Gastroesophageal sphincter (tissue), 4 donors: ENCODE measurements at regions not wholly inside any gene's neighbourhood (a gene's known extent, or its start where the extent isn't known, plus 50 kb on each side); places are given as distances from the start of the nearest gene placed in this dataset.
"Not testable (repeated sequence)": the region's sequence is repeated elsewhere in the genome, so short reads cannot be mapped to it uniquely, and the experiment has no call there.

ENCODE experiments used
- ATAC-seq: fragments of 150-250 bp; one replicate; pipeline ENCODE4 v1.9.1; 2016; ENCODE audit warnings: mild to moderate bottlenecking, moderate library complexity
- H3K27ac ChIP-seq, 4 donors: fragments of 200-600 bp; sonication (generic) in 3 of 4; 1 replicate in 3 of 4; 2 replicates in 1 of 4; pipeline ENCODE4 v1.5.1; 2016 to 2019
- H3K27me3 ChIP-seq: fragments of 200-600 bp; sonication (generic); one replicate; pipeline ENCODE4 v1.5.1; 2019
- H3K36me3 ChIP-seq, 2 donors: fragments of 200-600 bp; sonication (generic); one replicate each; pipeline ENCODE4 v1.5.1; 2019; ENCODE audit warnings: control low read depth in 1 of 2
- H3K4me1 ChIP-seq, 3 donors: fragments of 200-600 bp; sonication (generic); 1 replicate in 2 of 3; 2 replicates in 1 of 3; pipeline ENCODE4 v1.5.1; 2016 to 2019; ENCODE audit warnings: control low read depth in 2 of 3
- H3K4me3 ChIP-seq, 2 donors: fragments of 200-600 bp; sonication (generic); one replicate each; pipeline ENCODE4 v1.5.1; 2019; ENCODE audit warnings: mild to moderate bottlenecking in 1 of 2, moderate library complexity in 1 of 2
- H3K9me3 ChIP-seq, 3 donors: fragments of 200-600 bp; sonication (generic); one replicate each; pipeline ENCODE4 v1.5.1; 2017 to 2019; ENCODE audit warnings: control low read depth in 2 of 3
- CTCF ChIP-seq, 4 experiments: fragments of 200-600 bp in 2 of 4; fragments of 450-650 bp in 2 of 4; sonication (generic) in 1 of 4; IDR thresholded peaks; one replicate each; pipeline ENCODE4 v1.5.1; 2017 to 2019; ENCODE audit warnings: antibody characterized with exemption in 4 of 4, mild to moderate bottlenecking in 2 of 4, moderate library complexity in 2 of 4
- EP300 ChIP-seq: sonication (generic); formaldehyde crosslinking; IDR thresholded peaks from one replicate; pipeline ENCODE4 v1.6.1; 2017; ENCODE audit warnings: antibody characterized with exemption, mild to moderate bottlenecking
- POLR2A ChIP-seq, 2 donors: fragments of 450-650 bp; IDR thresholded peaks; one replicate each; pipeline ENCODE4 v1.6.1; 2017; ENCODE audit warnings: antibody characterized with exemption in 2 of 2, mild to moderate bottlenecking in 2 of 2, moderate library complexity in 1 of 2
- POLR2AphosphoS5 ChIP-seq: sonication (generic); formaldehyde crosslinking; IDR thresholded peaks from one replicate; pipeline ENCODE4 v1.6.1; 2017; ENCODE audit warnings: antibody characterized with exemption
- WGBS, 2 donors: methylation state at CpG; one replicate each; pipeline ENCODE4 v1.1.5; 2018; ENCODE audit warnings: low coverage in 1 of 2; 5-methylcytosine and 5-hydroxymethylcytosine counted together

- H3K36me3 ChIP-seq: no peaks in the 10 kb centered on the region
- 90% methylated on average over 8 of the region's 8 CpGs; no CpG with 5 or more reads in 1 of the 2 donors for WGBS, 2 donors
- ATAC-seq: no peak
- peaks cover 0 to 12% (median 0%) of the 10 kb centered on the region in 3 donors for H3K9me3 ChIP-seq
- H3K4me3 ChIP-seq: no peak overlapping the region
- no peaks in the 10 kb centered on the region for H3K4me1 ChIP-seq
- H3K27me3 ChIP-seq: no peaks in the 10 kb centered on the region
- no peak overlapping the region for H3K27ac ChIP-seq
- TF ChIP-seq EP300 (no peak), POLR2A (IDR thresholded peaks at IDR 0.05) (no peak), POLR2AphosphoS5 (no peak), CTCF (IDR thresholded peaks at IDR 0.05) (no peak)
Observed at GRCh38 chr12:68984796-68985573, 52.0 kb upstream of the CPM start.

- WGBS, 2 donors: 95 to 97% methylated on average over 3 to 4 of the region's 4 CpGs
- H3K4me1 ChIP-seq, H3K4me3 ChIP-seq, H3K27ac ChIP-seq, ATAC-seq, H3K27me3 ChIP-seq, H3K9me3 ChIP-seq, H3K36me3 ChIP-seq: not testable (repeated sequence)
Observed at GRCh38 chr12:68997526-68997925, 64.6 kb upstream of the CPM start.

- no peaks in the 10 kb centered on the region for H3K36me3 ChIP-seq
- TF ChIP-seq POLR2A (IDR thresholded peaks at IDR 0.05) (no peak), POLR2AphosphoS5 (no peak), CTCF (IDR thresholded peaks at IDR 0.05) (no peak), EP300 (no peak)
- no peak overlapping the region for H3K4me3 ChIP-seq
- no peaks in the 10 kb centered on the region for H3K4me1 ChIP-seq
- H3K27me3 ChIP-seq: no peaks in the 10 kb centered on the region
- no peaks in the 10 kb centered on the region for H3K9me3 ChIP-seq
- H3K27ac ChIP-seq: no peak overlapping the region
- ATAC-seq: no peak
- 56 to 78% methylated on average over 1 of the region's 1 CpG for WGBS, 2 donors
Observed at GRCh38 chr12:68998041-68998440, 65.1 kb upstream of the CPM start.

DNA sequence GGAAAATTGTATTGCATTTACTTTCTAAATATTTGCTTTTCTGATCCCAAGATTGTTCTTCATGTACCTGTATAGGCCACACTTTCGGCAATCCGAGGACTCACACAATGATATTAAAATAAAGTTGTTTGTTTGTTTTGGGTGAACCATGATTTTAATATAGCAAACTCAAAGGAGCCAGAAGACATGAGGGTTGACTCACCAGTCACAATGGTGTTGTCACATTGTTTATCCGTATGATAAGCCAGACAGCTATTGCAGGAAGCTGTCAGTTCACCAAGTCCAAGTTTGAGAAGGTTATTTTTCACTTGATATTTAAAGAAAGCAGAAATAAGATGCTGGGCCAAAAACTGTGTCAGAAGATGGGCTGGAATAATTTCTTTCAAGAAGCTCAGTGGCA lies 67.1 kb upstream of the CPM start:
- WGBS, 2 donors: 76 to 83% methylated on average over 3 of the region's 3 CpGs
- Histone ChIP-seq H3K27ac (no peak overlapping the region), H3K36me3 (no peaks in the 10 kb centered on the region), H3K9me3 (no peaks in the 10 kb centered on the region), H3K27me3 (no peaks in the 10 kb centered on the region), H3K4me1 (no peaks in the 10 kb centered on the region), H3K4me3 (no peak overlapping the region)
- TF ChIP-seq POLR2A (IDR thresholded peaks at IDR 0.05): no peak
- no peak for TF ChIP-seq POLR2AphosphoS5
- TF ChIP-seq CTCF (IDR thresholded peaks at IDR 0.05): no peak
- TF ChIP-seq EP300: no peak
- no peak for ATAC-seq

DNA sequence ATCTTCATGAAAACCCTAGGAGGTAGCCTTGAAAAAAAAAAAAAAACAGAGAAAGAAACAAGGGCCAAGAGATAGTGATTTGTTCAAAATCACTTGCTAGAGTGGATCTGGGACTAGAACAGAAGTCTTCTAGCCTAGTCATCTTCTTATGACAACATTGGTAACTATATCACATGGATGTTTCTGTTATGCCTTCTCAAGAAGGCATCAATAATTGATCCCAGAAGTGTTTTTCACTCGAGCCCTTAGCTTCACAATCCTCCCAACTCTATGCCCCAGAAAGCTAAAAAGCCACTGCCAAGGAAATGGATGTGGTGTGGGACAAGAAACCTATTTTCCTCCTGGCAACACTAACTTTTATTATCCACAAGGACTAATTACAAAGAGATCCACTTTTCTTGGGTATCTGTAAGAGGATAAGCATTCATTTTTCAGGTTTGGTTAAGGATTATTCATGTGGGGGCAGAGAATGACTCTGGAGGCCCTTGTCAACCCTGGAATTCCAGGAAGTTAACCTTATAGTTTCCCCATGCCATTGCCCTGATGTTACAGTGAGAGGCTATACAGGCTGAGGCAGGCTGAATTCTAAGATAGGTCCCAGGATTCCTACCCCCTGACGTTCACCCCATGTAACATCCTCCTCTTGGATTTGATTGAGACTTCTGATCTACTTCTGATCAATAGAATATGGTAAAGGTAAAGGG lies 67.7 kb upstream of the CPM start:
- ATAC-seq: no peak
- Histone ChIP-seq H3K4me1 (no peaks in the 10 kb centered on the region), H3K27me3 (no peaks in the 10 kb centered on the region), H3K9me3 (no peaks in the 10 kb centered on the region), H3K36me3 (no peaks in the 10 kb centered on the region), H3K27ac (no peak overlapping the region), H3K4me3 (no peak overlapping the region)
- TF ChIP-seq CTCF (IDR thresholded peaks at IDR 0.05) (no peak), EP300 (no peak), POLR2A (IDR thresholded peaks at IDR 0.05) (no peak), POLR2AphosphoS5 (no peak)
- 75 to 88% methylated on average over 1 to 2 of the region's 2 CpGs for WGBS, 2 donors
